CD4-positive, CD25-positive, alpha-beta regulatory T cell (primary cell): ENCODE measurements at regions not wholly inside any gene's neighbourhood (a gene's known extent, or its start where the extent isn't known, plus 50 kb on each side); places are given as distances from the start of the nearest gene placed in this dataset.

ENCODE experiments used
- ATAC-seq, 2 donors: fragments of 150-1000 bp; cut with Tn5 transposase; one replicate each; pipeline ENCODE4 v1.10.0; 2021; ENCODE audit warnings: low read depth in 2 of 2, moderate number of reproducible peaks in 2 of 2, moderate library complexity in 1 of 2
- DNase-seq, 3 donors: peaks; one replicate each; pipeline versions ENCODE4 v3.0.0 to v3.0.0-alpha.2; 2012 to 2022; ENCODE audit warnings: mixed read lengths in 1 of 3
- H3K27ac ChIP-seq: one replicate; pipeline ENCODE4 v1.7.0; 2013; ENCODE audit warnings: mild to moderate bottlenecking, low read length; ENCODE audit not compliant: insufficient read depth, poor library complexity, severe bottlenecking
- H3K27me3 ChIP-seq: one replicate; pipeline ENCODE4 v1.7.0; 2013; ENCODE audit warnings: low read length; ENCODE audit not compliant: control insufficient read depth, insufficient read depth
- H3K36me3 ChIP-seq: one replicate; pipeline ENCODE4 v1.7.0; 2013; ENCODE audit warnings: mild to moderate bottlenecking, low read length, moderate library complexity; ENCODE audit not compliant: control insufficient read depth, insufficient read depth
- H3K4me1 ChIP-seq: 2 replicates; pipeline ENCODE4 v1.7.0; 2013; ENCODE audit warnings: mild to moderate bottlenecking, low read length; ENCODE audit not compliant: insufficient read depth, control insufficient read depth, poor library complexity, severe bottlenecking
- H3K4me3 ChIP-seq: one replicate; pipeline ENCODE4 v1.7.0; 2013; ENCODE audit warnings: low read depth, mild to moderate bottlenecking, low read length, moderate library complexity
- H3K9me3 ChIP-seq, 2 experiments: 1 replicate in 1 of 2; 2 replicates in 1 of 2; pipeline ENCODE4 v1.7.0; 2013; ENCODE audit warnings: low read length in 2 of 2, mild to moderate bottlenecking in 1 of 2, moderate library complexity in 1 of 2; ENCODE audit not compliant: control insufficient read depth in 2 of 2
- H3K27ac Mint-ChIP-seq, 3 donors: one replicate each; pipeline ENCODE4 v1.8.0; 2020 to 2022; ENCODE audit warnings: mild to moderate bottlenecking in 3 of 3, mixed read lengths in 3 of 3, moderate library complexity in 2 of 3
- H3K27me3 Mint-ChIP-seq: one replicate; pipeline ENCODE4 v1.8.0; 2022; ENCODE audit warnings: mild to moderate bottlenecking, mixed read lengths
- H3K36me3 Mint-ChIP-seq: one replicate; pipeline ENCODE4 v1.8.0; 2020; ENCODE audit warnings: mixed read lengths
- H3K4me1 Mint-ChIP-seq, 4 donors: one replicate each; pipeline ENCODE4 v1.8.0; 2020 to 2022; ENCODE audit warnings: mixed read lengths in 4 of 4, mild to moderate bottlenecking in 1 of 4
- H3K4me3 Mint-ChIP-seq, 4 donors: one replicate each; pipeline ENCODE4 v1.8.0; 2020 to 2022; ENCODE audit warnings: mild to moderate bottlenecking in 4 of 4, mixed read lengths in 4 of 4, moderate library complexity in 3 of 4
- H3K9me3 Mint-ChIP-seq, 7 donors: one replicate each; pipeline ENCODE4 v1.8.0; 2020 to 2022; ENCODE audit warnings: mixed read lengths in 7 of 7, mild to moderate bottlenecking in 3 of 7, moderate library complexity in 2 of 7

GRCh38 chr9:99445371-99445891, 223.3 kb downstream of the SEC61B start:
- peaks cover 7% of the 10 kb centered on the region for H3K27me3 ChIP-seq
- H3K4me1 ChIP-seq, result no peaks in the 10 kb centered on the region
- Mint-ChIP-seq H3K4me3 (no peak overlapping the region), H3K27ac (no peak overlapping the region), H3K4me1 (no peaks in the 10 kb centered on the region), H3K36me3 (no peaks in the 10 kb centered on the region), H3K9me3 (no peaks in the 10 kb centered on the region), H3K27me3 (peaks cover 33% of the 10 kb centered on the region)
- no peak for ATAC-seq
- DNase-seq, result no peak
- no peaks in the 10 kb centered on the region for H3K9me3 ChIP-seq
- no peak overlapping the region for H3K4me3 ChIP-seq
- H3K27ac ChIP-seq, result no peak overlapping the region
- H3K36me3 ChIP-seq, result no peaks in the 10 kb centered on the region

- peaks cover 11% of the 10 kb centered on the region for H3K27me3 ChIP-seq
- H3K27ac ChIP-seq, result no peak overlapping the region
- DNase-seq, result no peak
- ATAC-seq, result no peak
- no peaks in the 10 kb centered on the region for H3K36me3 ChIP-seq
- H3K4me1 ChIP-seq, result no peaks in the 10 kb centered on the region
- no peak overlapping the region for H3K27ac Mint-ChIP-seq
- no peaks in the 10 kb centered on the region for H3K9me3 Mint-ChIP-seq
- no peaks in the 10 kb centered on the region for H3K9me3 ChIP-seq
- H3K4me3 ChIP-seq, result no peak overlapping the region
- H3K4me3 Mint-ChIP-seq, result no peak overlapping the region
- peaks cover 33% of the 10 kb centered on the region for H3K27me3 Mint-ChIP-seq
- H3K36me3 Mint-ChIP-seq, result no peaks in the 10 kb centered on the region
- no peaks in the 10 kb centered on the region for H3K4me1 Mint-ChIP-seq
These were observed 223.8 kb downstream of the SEC61B start for GRCh38 chr9:99445920-99446319.

GRCh38 chr9:99447951-99448350, 225.9 kb downstream of the SEC61B start:
- no peak overlapping the region for H3K4me3 ChIP-seq
- no peaks in the 10 kb centered on the region for H3K9me3 ChIP-seq

GRCh38 chr9:99449726-99450125, 227.6 kb downstream of the SEC61B start:
- Histone ChIP-seq H3K4me3 (no peak overlapping the region), H3K36me3 (no peaks in the 10 kb centered on the region), H3K9me3 (no peaks in the 10 kb centered on the region), H3K4me1 (no peaks in the 10 kb centered on the region), H3K27ac (no peak overlapping the region), H3K27me3 (peaks cover 12% of the 10 kb centered on the region)
- H3K27me3 Mint-ChIP-seq, result peaks cover 34% of the 10 kb centered on the region
- no peaks in the 10 kb centered on the region for H3K9me3 Mint-ChIP-seq
- no peaks in the 10 kb centered on the region for H3K4me1 Mint-ChIP-seq
- no peaks in the 10 kb centered on the region for H3K36me3 Mint-ChIP-seq
- no peak for DNase-seq
- no peak for ATAC-seq
- no peak overlapping the region for H3K27ac Mint-ChIP-seq
- no peak overlapping the region for H3K4me3 Mint-ChIP-seq

More at GRCh38 chr9:99447951-99448350, 225.9 kb downstream of the SEC61B start:
- no peak for DNase-seq
- H3K36me3 Mint-ChIP-seq, result no peaks in the 10 kb centered on the region
- no peaks in the 10 kb centered on the region for H3K4me1 Mint-ChIP-seq
- H3K27ac ChIP-seq, result no peak overlapping the region
- H3K4me3 Mint-ChIP-seq, result no peak overlapping the region
- H3K27me3 Mint-ChIP-seq, result peaks cover 30% of the 10 kb centered on the region
- no peaks in the 10 kb centered on the region for H3K4me1 ChIP-seq
- no peaks in the 10 kb centered on the region for H3K36me3 ChIP-seq
- no peak overlapping the region for H3K27ac Mint-ChIP-seq
- peaks cover 11% of the 10 kb centered on the region for H3K27me3 ChIP-seq
- no peak for ATAC-seq
- H3K9me3 Mint-ChIP-seq, result no peaks in the 10 kb centered on the region

- no peak overlapping the region for H3K27ac ChIP-seq
- no peak overlapping the region for H3K4me3 Mint-ChIP-seq
- peaks cover 15% of the 10 kb centered on the region for H3K27me3 ChIP-seq
- no peak for DNase-seq
- H3K9me3 Mint-ChIP-seq, result no peaks in the 10 kb centered on the region
- no peaks in the 10 kb centered on the region for H3K36me3 Mint-ChIP-seq
- no peaks in the 10 kb centered on the region for H3K4me1 ChIP-seq
- no peaks in the 10 kb centered on the region for H3K4me1 Mint-ChIP-seq
- no peaks in the 10 kb centered on the region for H3K9me3 ChIP-seq
- no peak overlapping the region for H3K4me3 ChIP-seq
- peaks cover 42% of the 10 kb centered on the region for H3K27me3 Mint-ChIP-seq
- ATAC-seq, result no peak
- no peaks in the 10 kb centered on the region for H3K36me3 ChIP-seq
- H3K27ac Mint-ChIP-seq, result no peak overlapping the region
These were observed 229.1 kb downstream of the SEC61B start for GRCh38 chr9:99451112-99451606.

GRCh38 chr9:99457406-99457805, 235.3 kb downstream of the SEC61B start:
- no peak overlapping the region for H3K4me3 ChIP-seq
- Mint-ChIP-seq H3K4me1 (no peaks in the 10 kb centered on the region), H3K36me3 (no peaks in the 10 kb centered on the region), H3K9me3 (no peaks in the 10 kb centered on the region), H3K27me3 (peaks cover 14% of the 10 kb centered on the region), H3K4me3 (no peak overlapping the region), H3K27ac (no peak overlapping the region)
- H3K4me1 ChIP-seq, result no peaks in the 10 kb centered on the region
- DNase-seq (no peak), ATAC-seq (no peak)
- peaks cover 6% of the 10 kb centered on the region for H3K27me3 ChIP-seq
- no peaks in the 10 kb centered on the region for H3K36me3 ChIP-seq
- H3K9me3 ChIP-seq, result no peaks in the 10 kb centered on the region
- no peak overlapping the region for H3K27ac ChIP-seq

- Mint-ChIP-seq H3K9me3 (no peaks in the 10 kb centered on the region), H3K27ac (no peak overlapping the region), H3K4me1 (no peaks in the 10 kb centered on the region), H3K36me3 (no peaks in the 10 kb centered on the region), H3K27me3 (peaks cover 12% of the 10 kb centered on the region), H3K4me3 (no peak overlapping the region)
- H3K27me3 ChIP-seq, result peaks cover 6% of the 10 kb centered on the region
- no peaks in the 10 kb centered on the region for H3K4me1 ChIP-seq
- ATAC-seq, result no peak
- no peak for DNase-seq
- no peak overlapping the region for H3K4me3 ChIP-seq
- H3K27ac ChIP-seq, result no peak overlapping the region
- H3K36me3 ChIP-seq, result no peaks in the 10 kb centered on the region
- no peaks in the 10 kb centered on the region for H3K9me3 ChIP-seq
These were observed 235.9 kb downstream of the SEC61B start for GRCh38 chr9:99457981-99458380.

- Histone ChIP-seq H3K4me1 (no peaks in the 10 kb centered on the region), H3K36me3 (no peaks in the 10 kb centered on the region), H3K27ac (no peak overlapping the region), H3K9me3 (no peaks in the 10 kb centered on the region), H3K27me3 (peaks cover 3% of the 10 kb centered on the region), H3K4me3 (no peak overlapping the region)
- no peaks in the 10 kb centered on the region for H3K4me1 Mint-ChIP-seq
- H3K9me3 Mint-ChIP-seq, result no peaks in the 10 kb centered on the region
- ATAC-seq, result no peak
- no peaks in the 10 kb centered on the region for H3K36me3 Mint-ChIP-seq
- H3K4me3 Mint-ChIP-seq, result no peak overlapping the region
- H3K27me3 Mint-ChIP-seq, result peaks cover 9% of the 10 kb centered on the region
- no peak overlapping the region for H3K27ac Mint-ChIP-seq
- DNase-seq, result no peak
These were observed 237.8 kb downstream of the SEC61B start for GRCh38 chr9:99459919-99460318.
